Uterus (tissue), 3 donors: ENCODE measurements at regions not wholly inside any gene's neighbourhood (a gene's known extent, or its start where the extent isn't known, plus 50 kb on each side); places are given as distances from the start of the nearest gene placed in this dataset.
"Not testable (repeated sequence)": the region's sequence is repeated elsewhere in the genome, so short reads cannot be mapped to it uniquely, and the experiment has no call there.

Experiments
- DNase-seq, 2 donors: peaks; one replicate each; pipeline ENCODE4 v3.0.0-alpha.2; 2019 to 2020
- H3K27ac ChIP-seq, 2 donors: fragments of 200-600 bp; sonication (generic); 1 replicate in 1 of 2; 2 replicates in 1 of 2; pipeline ENCODE4 v1.5.1; 2016 to 2018
- H3K27me3 ChIP-seq, 2 donors: fragments of 200-600 bp; sonication (generic); one replicate each; pipeline ENCODE4 v1.5.1; 2018 to 2019; ENCODE audit warnings: control low read depth in 1 of 2
- H3K36me3 ChIP-seq, 2 donors: fragments of 200-600 bp; sonication (generic); one replicate each; pipeline ENCODE4 v1.5.1; 2019; ENCODE audit warnings: control low read depth in 1 of 2
- H3K4me1 ChIP-seq, 2 donors: fragments of 200-600 bp; sonication (generic); one replicate each; pipeline ENCODE4 v1.5.1; 2018 to 2019; ENCODE audit warnings: control low read depth in 1 of 2
- H3K4me3 ChIP-seq, 2 donors: fragments of 200-600 bp; sonication (generic); 1 replicate in 1 of 2; 2 replicates in 1 of 2; pipeline ENCODE4 v1.5.1; 2018 to 2019; ENCODE audit warnings: mild to moderate bottlenecking in 1 of 2
- H3K9me3 ChIP-seq, 2 donors: fragments of 200-600 bp; sonication (generic); one replicate each; pipeline ENCODE4 v1.5.1; 2019; ENCODE audit warnings: control low read depth in 1 of 2
- POLR2A ChIP-seq, 2 donors: fragments of 450-650 bp; IDR thresholded peaks; one replicate each; pipeline ENCODE4 v1.6.1; 2016; ENCODE audit warnings: antibody characterized with exemption in 2 of 2, mild to moderate bottlenecking in 1 of 2, moderate library complexity in 1 of 2
- intact Hi-C: fragments of 100-400 bp; cut with DNase I; formaldehyde crosslinking; loops from one replicate; pipeline ENCODE4 v1.15.1; 2023; ENCODE audit warnings: low total_unique reads
- TF ChIP-seq, protein P1 (sequence below), 4 experiments: fragments of 200-600 bp in 2 of 4; fragments of 450-650 bp in 2 of 4; sonication (generic) in 2 of 4; IDR thresholded peaks; one replicate each; pipeline ENCODE4 v1.5.1; 2016 to 2019; ENCODE audit warnings: antibody characterized with exemption in 4 of 4, mild to moderate bottlenecking in 2 of 4, moderate library complexity in 1 of 4
- donor health status: DM: yes; HTN: yes; CAD: no.

DNA sequence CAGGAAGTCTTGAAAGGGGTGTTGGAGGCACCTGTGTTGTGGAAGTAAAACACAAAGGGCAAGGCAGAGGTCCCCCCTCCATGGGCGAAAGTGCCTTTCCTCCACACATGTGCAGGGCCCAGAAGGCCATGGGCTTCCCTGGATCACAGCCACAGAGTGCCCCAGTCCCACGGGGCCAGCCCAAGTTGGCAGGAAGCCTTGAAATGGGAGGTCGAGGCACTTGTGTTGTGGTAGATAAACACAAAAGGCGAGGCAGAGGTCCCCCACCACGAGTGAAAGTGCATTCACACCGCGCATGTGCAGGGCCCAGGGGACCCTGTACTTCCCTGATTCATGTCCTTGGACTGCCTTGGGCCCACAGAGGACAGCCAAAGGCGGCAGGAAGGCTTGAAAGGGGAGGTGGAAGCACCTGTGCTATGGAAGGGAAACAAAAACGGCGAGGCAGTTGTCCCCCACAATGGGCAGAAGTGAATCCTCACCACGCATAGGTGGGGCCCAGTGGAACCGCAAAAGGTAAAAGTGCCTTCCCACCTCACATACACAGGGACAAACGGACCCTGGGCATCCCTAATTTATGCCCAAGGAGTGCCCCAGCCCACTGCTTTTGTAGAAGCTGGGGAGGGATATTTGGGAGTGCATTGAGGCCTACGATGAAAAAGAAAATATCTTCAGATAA, 585.4 kb downstream of the ALG10 start:
- Histone ChIP-seq H3K4me3 (no peak overlapping the region), H3K9me3 (peaks cover 0 to 8% of the 10 kb centered on the region in 2 donors), H3K27ac (no peak overlapping the region), H3K4me1 (no peaks in the 10 kb centered on the region), H3K36me3 (no peaks in the 10 kb centered on the region), H3K27me3 (no peaks in the 10 kb centered on the region)
- intact Hi-C loops = no loop called here
- DNase-seq = peak in 1 of 2 donors; percentile 5
- TF ChIP-seq POLR2A (IDR thresholded peaks at IDR 0.05) = no peak
- TF ChIP-seq, protein P1, sequence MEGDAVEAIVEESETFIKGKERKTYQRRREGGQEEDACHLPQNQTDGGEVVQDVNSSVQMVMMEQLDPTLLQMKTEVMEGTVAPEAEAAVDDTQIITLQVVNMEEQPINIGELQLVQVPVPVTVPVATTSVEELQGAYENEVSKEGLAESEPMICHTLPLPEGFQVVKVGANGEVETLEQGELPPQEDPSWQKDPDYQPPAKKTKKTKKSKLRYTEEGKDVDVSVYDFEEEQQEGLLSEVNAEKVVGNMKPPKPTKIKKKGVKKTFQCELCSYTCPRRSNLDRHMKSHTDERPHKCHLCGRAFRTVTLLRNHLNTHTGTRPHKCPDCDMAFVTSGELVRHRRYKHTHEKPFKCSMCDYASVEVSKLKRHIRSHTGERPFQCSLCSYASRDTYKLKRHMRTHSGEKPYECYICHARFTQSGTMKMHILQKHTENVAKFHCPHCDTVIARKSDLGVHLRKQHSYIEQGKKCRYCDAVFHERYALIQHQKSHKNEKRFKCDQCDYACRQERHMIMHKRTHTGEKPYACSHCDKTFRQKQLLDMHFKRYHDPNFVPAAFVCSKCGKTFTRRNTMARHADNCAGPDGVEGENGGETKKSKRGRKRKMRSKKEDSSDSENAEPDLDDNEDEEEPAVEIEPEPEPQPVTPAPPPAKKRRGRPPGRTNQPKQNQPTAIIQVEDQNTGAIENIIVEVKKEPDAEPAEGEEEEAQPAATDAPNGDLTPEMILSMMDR (IDR thresholded peaks at IDR 0.05) = no peak

DNA sequence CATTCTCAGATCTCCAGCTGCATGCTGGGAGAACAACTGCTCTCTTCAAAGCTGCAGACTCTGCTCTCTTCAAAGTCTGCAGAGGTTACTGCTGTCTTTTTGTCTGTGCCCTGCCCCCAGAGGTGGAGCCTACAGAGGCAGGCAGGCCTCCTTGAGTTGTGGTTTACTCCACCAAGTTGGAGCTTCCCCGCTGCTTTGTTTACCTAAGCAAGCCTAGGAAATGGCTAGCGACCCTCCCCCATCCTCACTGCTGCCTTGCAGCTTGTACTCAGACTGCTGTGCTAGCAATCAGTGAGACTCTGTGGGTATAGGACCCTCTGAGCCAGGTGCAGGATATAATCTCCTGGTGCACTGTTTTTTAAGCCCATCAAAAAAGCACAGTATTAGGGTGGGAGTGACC, 591.7 kb downstream of the ALG10 start:
- intact Hi-C loops, H3K4me3 ChIP-seq, H3K27me3 ChIP-seq, H3K36me3 ChIP-seq, DNase-seq, H3K9me3 ChIP-seq, H3K4me1 ChIP-seq, H3K27ac ChIP-seq: not testable (repeated sequence)

DNA sequence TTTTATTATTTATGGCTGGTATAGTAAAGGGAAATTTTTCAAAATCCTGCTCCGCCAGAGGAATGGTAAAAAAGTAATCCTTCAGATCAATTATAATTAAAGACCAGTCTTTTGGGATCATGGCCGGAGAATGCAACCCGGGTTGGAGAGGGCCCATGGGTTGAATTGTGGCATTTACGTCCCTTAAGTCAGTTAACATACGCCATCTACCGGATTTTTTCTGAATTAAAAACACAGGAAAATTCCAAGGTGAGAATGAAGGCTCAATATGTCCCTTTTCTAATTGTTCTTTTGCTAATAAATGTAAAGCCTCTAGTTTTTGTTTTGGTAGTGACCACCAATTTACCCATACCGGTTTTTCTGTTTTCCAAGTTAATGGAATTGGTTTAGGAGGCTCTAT, 602.8 kb downstream of the ALG10 start:
- Histone ChIP-seq H3K27ac (no peak overlapping the region), H3K36me3 (no peaks in the 10 kb centered on the region), H3K4me1 (no peaks in the 10 kb centered on the region), H3K4me3 (no peak overlapping the region), H3K27me3 (no peaks in the 10 kb centered on the region), H3K9me3 (no peaks in the 10 kb centered on the region)
- no peak for DNase-seq
- TF ChIP-seq, protein P1 (IDR thresholded peaks at IDR 0.05) = peak in 1 of 4 experiments; percentile 8
- no peak for TF ChIP-seq POLR2A (IDR thresholded peaks at IDR 0.05)
- intact Hi-C loops = no loop called here

DNA sequence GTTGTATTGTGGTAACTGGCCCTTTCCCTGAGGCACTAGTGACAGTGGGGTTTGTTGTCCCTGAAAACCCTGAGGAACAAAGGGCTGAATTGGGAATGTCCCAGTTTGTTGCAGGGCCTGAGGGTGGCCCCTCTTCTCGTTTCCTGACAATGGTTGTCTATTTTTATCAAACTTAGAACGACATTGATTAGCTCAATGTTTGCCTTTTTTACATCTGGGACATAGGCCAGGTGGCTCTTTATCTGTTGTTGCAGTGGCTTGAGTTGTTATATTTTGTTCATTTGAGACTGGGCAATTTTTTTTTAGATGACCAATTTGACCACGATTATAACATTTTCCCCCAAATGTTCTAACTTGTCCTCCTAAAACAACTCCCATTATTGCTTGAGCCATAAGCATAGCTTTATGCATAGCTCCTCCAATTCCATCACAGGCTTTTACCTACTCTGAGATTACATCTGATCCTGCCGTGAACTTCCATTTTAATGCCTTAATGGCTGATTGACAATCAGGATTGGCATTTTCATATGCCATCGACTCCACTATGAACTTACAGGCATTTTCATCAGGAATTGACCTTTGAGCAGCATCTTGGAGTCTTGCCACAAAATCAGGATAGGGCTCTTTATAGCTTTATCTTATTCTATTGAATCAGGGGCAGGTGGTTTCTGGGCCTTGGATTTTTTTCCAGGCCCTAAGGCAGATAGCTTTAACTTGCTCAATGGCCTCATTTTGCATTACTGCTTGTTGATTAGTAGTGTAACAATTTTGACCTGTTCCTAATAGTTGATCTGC, 604.3 kb downstream of the ALG10 start:
- TF ChIP-seq POLR2A (IDR thresholded peaks at IDR 0.05) = no peak
- TF ChIP-seq, protein P1 (IDR thresholded peaks at IDR 0.05) = no peak
- Histone ChIP-seq H3K27me3 (no peaks in the 10 kb centered on the region), H3K36me3 (no peaks in the 10 kb centered on the region), H3K9me3 (no peaks in the 10 kb centered on the region), H3K4me1 (no peaks in the 10 kb centered on the region), H3K27ac (no peak overlapping the region), H3K4me3 (no peak overlapping the region)
- DNase-seq = no peak
- intact Hi-C loops = no loop called here
